ENCODE measurements at regions not wholly inside any gene's neighbourhood (a gene's known extent, or its start where the extent isn't known, plus 50 kb on each side); places are given as distances from the start of the nearest gene placed in this dataset.

GRCh38 chr1:199067483-199067882 is 428.6 kb downstream of the PTPRC start:
- Histone ChIP-seq H3K27ac (ENCODE audit: low read length) (no peak overlapping the region), H3F3A (ENCODE audit: insufficient read depth, low read length, poor library complexity, severe bottlenecking) (no peaks in the 10 kb centered on the region), H3K9me2 (ENCODE audit: insufficient read depth, low read length) (no peaks in the 10 kb centered on the region), H3K4me2 (ENCODE audit: low read length) (no peak overlapping the region), H2AFZ (ENCODE audit: low read depth, low read length) (no peak overlapping the region), H3K36me3 (ENCODE audit: insufficient read depth, low read length) (no peaks in the 10 kb centered on the region), H4K20me1 (ENCODE audit: insufficient read depth) (no peaks in the 10 kb centered on the region), H3K27me3 (ENCODE audit: insufficient read depth, low read depth, low read length) (no peaks in the 10 kb centered on the region), H3K9me3 (ENCODE audit: low read length) (no peaks in the 10 kb centered on the region), H3K79me2 (replicated peaks; ENCODE audit: insufficient read depth, low read length) (no peaks in the 10 kb centered on the region), H3K4me3 (ENCODE audit: low read length) (no peak overlapping the region), H3K9ac (ENCODE audit: low read length) (no peak overlapping the region)
- no peak for TF ChIP-seq TAF1 (IDR thresholded peaks at IDR 0.05; ENCODE audit: low read depth)
- no peak for TF ChIP-seq MXI1 (conservative IDR thresholded peaks at IDR 0.05; ENCODE audit: poor library complexity, severe bottlenecking)
- TF ChIP-seq EP300 (conservative IDR thresholded peaks at IDR 0.05; ENCODE audit: poor library complexity, severe bottlenecking) = no peak
- TF ChIP-seq SMC3 (conservative IDR thresholded peaks at IDR 0.05; ENCODE audit: poor library complexity) = no peak
- TF ChIP-seq, protein P1, sequence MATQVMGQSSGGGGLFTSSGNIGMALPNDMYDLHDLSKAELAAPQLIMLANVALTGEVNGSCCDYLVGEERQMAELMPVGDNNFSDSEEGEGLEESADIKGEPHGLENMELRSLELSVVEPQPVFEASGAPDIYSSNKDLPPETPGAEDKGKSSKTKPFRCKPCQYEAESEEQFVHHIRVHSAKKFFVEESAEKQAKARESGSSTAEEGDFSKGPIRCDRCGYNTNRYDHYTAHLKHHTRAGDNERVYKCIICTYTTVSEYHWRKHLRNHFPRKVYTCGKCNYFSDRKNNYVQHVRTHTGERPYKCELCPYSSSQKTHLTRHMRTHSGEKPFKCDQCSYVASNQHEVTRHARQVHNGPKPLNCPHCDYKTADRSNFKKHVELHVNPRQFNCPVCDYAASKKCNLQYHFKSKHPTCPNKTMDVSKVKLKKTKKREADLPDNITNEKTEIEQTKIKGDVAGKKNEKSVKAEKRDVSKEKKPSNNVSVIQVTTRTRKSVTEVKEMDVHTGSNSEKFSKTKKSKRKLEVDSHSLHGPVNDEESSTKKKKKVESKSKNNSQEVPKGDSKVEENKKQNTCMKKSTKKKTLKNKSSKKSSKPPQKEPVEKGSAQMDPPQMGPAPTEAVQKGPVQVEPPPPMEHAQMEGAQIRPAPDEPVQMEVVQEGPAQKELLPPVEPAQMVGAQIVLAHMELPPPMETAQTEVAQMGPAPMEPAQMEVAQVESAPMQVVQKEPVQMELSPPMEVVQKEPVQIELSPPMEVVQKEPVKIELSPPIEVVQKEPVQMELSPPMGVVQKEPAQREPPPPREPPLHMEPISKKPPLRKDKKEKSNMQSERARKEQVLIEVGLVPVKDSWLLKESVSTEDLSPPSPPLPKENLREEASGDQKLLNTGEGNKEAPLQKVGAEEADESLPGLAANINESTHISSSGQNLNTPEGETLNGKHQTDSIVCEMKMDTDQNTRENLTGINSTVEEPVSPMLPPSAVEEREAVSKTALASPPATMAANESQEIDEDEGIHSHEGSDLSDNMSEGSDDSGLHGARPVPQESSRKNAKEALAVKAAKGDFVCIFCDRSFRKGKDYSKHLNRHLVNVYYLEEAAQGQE (IDR thresholded peaks at IDR 0.05; ENCODE audit: borderline replicate concordance) = no peak
- no peak for TF ChIP-seq RAD21 (conservative IDR thresholded peaks at IDR 0.05)
- TF ChIP-seq EZH2 (IDR thresholded peaks at IDR 0.05; ENCODE audit: borderline replicate concordance, insufficient read depth, low read length, poor library complexity, severe bottlenecking) = no peak
- TF ChIP-seq CTCF (IDR thresholded peaks at IDR 0.05; ENCODE audit: poor library complexity, severe bottlenecking) = no peak
- no peak for TF ChIP-seq POLR2AphosphoS5 (IDR thresholded peaks at IDR 0.05)

GRCh38 chr1:199071080-199071479 is 432.2 kb downstream of the PTPRC start:
- Histone ChIP-seq H3F3A (ENCODE audit: insufficient read depth, low read length, poor library complexity, severe bottlenecking) (no peaks in the 10 kb centered on the region), H2AFZ (ENCODE audit: low read depth, low read length) (no peak overlapping the region), H3K4me3 (ENCODE audit: low read length) (no peak overlapping the region), H3K79me2 (replicated peaks; ENCODE audit: insufficient read depth, low read length) (no peaks in the 10 kb centered on the region), H3K27me3 (ENCODE audit: insufficient read depth, low read depth, low read length) (no peaks in the 10 kb centered on the region), H4K20me1 (ENCODE audit: insufficient read depth) (no peaks in the 10 kb centered on the region), H3K4me2 (ENCODE audit: low read length) (no peak overlapping the region), H3K36me3 (ENCODE audit: insufficient read depth, low read length) (no peaks in the 10 kb centered on the region), H3K9me2 (ENCODE audit: insufficient read depth, low read length) (no peaks in the 10 kb centered on the region), H3K9me3 (ENCODE audit: low read length) (no peaks in the 10 kb centered on the region), H3K27ac (ENCODE audit: low read length) (no peak overlapping the region), H3K9ac (ENCODE audit: low read length) (no peak overlapping the region)
- TF ChIP-seq MXI1 (conservative IDR thresholded peaks at IDR 0.05; ENCODE audit: poor library complexity, severe bottlenecking) (no peak), POLR2AphosphoS5 (IDR thresholded peaks at IDR 0.05) (no peak), RAD21 (conservative IDR thresholded peaks at IDR 0.05) (no peak), CTCF (IDR thresholded peaks at IDR 0.05; ENCODE audit: poor library complexity, severe bottlenecking) (no peak), EZH2 (IDR thresholded peaks at IDR 0.05; ENCODE audit: borderline replicate concordance, insufficient read depth, low read length, poor library complexity, severe bottlenecking) (no peak), SMC3 (conservative IDR thresholded peaks at IDR 0.05; ENCODE audit: poor library complexity) (no peak), TAF1 (IDR thresholded peaks at IDR 0.05; ENCODE audit: low read depth) (no peak), EP300 (conservative IDR thresholded peaks at IDR 0.05; ENCODE audit: poor library complexity, severe bottlenecking) (no peak)
- TF ChIP-seq, protein P1 (IDR thresholded peaks at IDR 0.05; ENCODE audit: borderline replicate concordance) = no peak

Data from neural cell (in vitro differentiated cells).